ENCODE measurements at regions not wholly inside any gene's neighbourhood (a gene's known extent, or its start where the extent isn't known, plus 50 kb on each side); places are given as distances from the start of the nearest gene placed in this dataset.

DNA sequence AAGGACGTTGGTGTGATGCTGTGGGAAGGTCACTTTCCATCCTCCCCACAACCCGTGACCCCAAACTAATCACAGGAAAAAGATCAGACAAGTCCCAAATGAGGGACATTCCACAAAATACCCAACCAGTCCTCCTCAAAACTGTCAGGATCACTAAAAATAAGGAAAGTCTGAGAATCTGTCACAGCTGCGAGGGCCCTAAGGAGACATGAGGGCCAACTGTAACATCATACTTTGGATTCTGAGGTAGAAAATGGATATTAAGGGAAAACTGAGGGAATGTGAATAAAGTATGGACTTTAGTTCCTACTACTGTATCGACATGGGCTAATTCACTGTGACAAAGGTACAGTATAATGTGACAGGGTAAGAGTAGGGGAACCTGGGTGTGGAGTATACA lies 85.1 kb upstream of the FAM20C start:
- TF ChIP-seq, protein P1, sequence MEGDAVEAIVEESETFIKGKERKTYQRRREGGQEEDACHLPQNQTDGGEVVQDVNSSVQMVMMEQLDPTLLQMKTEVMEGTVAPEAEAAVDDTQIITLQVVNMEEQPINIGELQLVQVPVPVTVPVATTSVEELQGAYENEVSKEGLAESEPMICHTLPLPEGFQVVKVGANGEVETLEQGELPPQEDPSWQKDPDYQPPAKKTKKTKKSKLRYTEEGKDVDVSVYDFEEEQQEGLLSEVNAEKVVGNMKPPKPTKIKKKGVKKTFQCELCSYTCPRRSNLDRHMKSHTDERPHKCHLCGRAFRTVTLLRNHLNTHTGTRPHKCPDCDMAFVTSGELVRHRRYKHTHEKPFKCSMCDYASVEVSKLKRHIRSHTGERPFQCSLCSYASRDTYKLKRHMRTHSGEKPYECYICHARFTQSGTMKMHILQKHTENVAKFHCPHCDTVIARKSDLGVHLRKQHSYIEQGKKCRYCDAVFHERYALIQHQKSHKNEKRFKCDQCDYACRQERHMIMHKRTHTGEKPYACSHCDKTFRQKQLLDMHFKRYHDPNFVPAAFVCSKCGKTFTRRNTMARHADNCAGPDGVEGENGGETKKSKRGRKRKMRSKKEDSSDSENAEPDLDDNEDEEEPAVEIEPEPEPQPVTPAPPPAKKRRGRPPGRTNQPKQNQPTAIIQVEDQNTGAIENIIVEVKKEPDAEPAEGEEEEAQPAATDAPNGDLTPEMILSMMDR (IDR thresholded peaks at IDR 0.05) = no peak
- TF ChIP-seq POLR2AphosphoS5 (IDR thresholded peaks at IDR 0.05) (no peak), EP300 (IDR thresholded peaks at IDR 0.05) (no peak), POLR2A (IDR thresholded peaks at IDR 0.05) (no peak)
